Activated naive CD4-positive, alpha-beta T cell (primary cell): ENCODE measurements at regions not wholly inside any gene's neighbourhood (a gene's known extent, or its start where the extent isn't known, plus 50 kb on each side); places are given as distances from the start of the nearest gene placed in this dataset.

Experiments used
- DNase-seq, 4 experiments: peaks; one replicate each; lab custom pipeline; 2025; lab: John Stamatoyannopoulos, UW

DNA sequence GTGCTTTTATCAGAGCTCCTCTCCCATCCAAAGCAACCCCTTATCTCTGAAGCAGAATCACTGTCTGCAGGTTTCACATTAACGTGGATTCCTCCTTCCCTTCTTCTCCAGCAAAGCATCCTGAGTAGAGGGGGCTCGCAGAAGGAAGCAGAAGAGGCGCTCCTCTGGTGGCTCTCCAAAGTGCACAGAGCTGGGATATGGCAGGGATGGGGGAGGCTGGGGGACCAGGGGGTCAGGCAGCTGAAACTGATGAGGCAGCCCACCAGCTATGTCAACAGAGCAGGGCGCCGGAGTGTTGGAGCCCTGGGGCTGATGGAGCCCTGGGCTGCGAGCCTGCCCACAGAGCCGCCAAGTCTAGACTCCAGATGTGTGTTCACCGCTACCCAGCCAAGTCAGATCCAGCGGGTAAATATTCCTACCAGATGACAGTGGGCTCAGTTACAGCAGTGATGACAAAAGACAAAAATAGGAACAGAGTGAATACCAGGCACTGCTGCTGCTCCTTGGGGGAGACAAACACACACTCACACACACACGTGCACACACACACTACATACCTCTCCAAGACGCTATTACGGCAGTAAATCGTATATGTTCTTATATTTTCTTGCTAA is 678.3 kb upstream of the ID2 start:
- DNase-seq: no peak

- DNase-seq: no peak
Measured at GRCh38 chr2:8004250-8004681, 677.6 kb upstream of the ID2 start.

- no peak for DNase-seq
Measured at GRCh38 chr2:8006181-8006580, 675.7 kb upstream of the ID2 start.

GRCh38 chr2:8006626-8007025 is 675.2 kb upstream of the ID2 start:
- no peak for DNase-seq

- no peak for DNase-seq
Measured at GRCh38 chr2:8009010-8009597, 672.8 kb upstream of the ID2 start.

- DNase-seq: no peak
Measured at GRCh38 chr2:8015848-8016600, 665.8 kb upstream of the ID2 start.

- no peak for DNase-seq
Measured at GRCh38 chr2:8016688-8017087, 665.2 kb upstream of the ID2 start.

DNA sequence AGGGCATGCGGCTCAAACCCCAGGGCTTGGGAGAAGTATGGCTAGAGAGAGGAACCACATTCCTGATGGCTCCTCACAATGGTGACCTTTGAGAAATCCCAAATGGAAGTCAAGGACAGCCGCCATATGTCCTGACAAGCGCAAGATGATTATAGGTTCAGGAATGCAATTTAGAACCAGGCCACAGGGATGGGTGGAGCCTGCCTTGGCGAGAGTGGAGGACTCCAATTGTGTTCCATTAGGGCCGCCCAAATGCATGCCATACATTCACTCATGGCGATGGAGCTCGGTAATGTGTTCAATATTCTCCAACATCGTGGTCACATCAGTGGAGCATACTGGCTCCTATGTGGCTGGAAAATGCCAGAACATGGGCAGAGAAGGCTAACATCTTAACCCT is 662.9 kb upstream of the ID2 start:
- DNase-seq: no peak

DNA sequence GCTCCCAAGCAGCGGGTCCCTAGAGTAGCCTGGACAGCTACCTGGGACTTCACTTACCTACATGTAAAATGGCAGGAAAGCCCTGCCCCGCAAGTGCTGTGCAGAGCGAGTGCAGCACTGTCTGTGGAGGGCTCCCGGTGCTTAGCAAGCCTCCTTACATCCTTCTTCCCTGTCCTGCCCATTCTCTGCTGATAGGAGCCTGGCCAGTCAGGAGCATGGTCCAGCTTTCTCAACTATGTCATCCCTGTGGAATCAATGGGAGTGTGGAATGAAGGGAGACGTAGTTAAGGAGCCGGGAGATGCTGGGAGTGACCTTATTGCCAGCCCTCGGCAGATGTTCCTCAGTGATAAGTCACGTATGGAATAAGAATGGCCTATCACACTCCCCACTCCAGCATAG is 661.9 kb upstream of the ID2 start:
- DNase-seq: no peak

DNA sequence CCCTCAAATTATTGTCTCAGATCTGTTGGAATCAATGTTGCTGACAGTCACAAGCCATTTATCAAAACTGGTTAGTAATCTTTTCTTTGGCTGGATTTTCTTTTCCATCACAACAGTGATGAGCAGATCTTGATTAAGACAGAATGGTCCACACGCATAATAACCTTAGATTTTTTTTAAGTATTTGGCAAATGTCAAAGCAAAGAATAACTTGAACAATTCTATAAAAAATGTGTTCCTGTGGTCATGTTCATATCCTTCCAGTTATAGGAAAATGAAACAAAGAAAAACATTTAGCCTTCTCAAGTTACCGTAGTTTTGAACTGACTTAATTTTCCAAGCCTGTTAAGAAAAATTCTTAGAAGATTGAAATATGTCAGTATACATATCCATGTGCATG is 659.9 kb upstream of the ID2 start:
- DNase-seq: no peak

DNA sequence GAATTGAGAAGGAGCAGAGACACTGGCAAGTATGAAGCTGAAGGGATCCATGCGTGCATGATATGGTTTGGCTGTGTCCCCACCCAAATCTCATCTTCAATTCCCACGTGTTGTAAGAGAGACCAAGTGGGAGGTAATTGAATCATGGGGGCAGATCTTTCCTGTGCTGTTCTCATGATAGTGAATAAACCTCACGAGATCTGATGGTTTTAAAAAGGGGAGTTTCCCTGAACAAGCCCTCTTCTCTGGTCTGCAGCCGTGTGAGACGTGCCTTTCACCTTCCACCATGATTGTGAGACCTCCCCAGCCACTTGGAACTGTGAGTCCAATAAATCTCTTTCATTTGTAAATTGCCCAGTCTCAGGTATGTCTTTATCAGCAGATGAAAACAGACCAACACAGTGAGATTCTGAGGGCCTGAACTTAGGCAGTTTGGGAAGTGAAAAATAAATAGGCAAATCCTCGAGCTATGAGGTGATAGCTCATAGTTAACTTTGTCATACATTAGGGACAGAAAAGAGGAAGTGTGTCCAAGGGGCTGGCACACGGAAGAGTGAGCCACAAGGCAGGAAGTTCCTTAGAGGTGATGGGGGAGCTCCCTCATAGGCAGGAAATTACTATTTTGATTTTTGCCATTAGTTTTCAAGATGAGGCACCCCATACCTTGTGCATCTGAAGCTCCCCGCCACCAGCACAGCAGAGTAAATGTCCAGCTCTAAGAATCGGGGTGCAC is 658.8 kb upstream of the ID2 start:
- DNase-seq: no peak

- no peak for DNase-seq
Measured at GRCh38 chr2:8024506-8024905, 657.4 kb upstream of the ID2 start.

GRCh38 chr2:8026381-8026780 is 655.5 kb upstream of the ID2 start:
- no peak for DNase-seq

DNA sequence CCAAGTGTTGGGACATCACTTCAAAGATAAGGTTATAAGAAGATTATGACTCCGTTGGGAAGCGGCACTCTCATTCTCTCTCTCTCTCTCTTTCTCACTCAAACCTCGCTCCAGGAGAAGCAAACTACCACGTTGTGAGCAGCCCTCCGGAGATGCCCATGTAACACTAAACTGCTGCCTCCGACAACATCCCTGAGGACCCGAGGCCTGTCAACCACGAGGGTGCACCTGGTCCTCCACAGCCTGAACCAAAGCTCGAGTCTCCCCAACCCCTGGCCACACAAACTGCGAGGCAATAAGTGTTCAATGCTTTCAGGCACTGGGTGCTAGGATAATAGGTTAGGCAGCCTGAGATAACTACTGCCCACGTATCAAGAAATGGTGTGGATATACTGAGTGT is 654.5 kb upstream of the ID2 start:
- DNase-seq: no peak

GRCh38 chr2:8028036-8028435 is 653.8 kb upstream of the ID2 start:
- DNase-seq: no peak

DNA sequence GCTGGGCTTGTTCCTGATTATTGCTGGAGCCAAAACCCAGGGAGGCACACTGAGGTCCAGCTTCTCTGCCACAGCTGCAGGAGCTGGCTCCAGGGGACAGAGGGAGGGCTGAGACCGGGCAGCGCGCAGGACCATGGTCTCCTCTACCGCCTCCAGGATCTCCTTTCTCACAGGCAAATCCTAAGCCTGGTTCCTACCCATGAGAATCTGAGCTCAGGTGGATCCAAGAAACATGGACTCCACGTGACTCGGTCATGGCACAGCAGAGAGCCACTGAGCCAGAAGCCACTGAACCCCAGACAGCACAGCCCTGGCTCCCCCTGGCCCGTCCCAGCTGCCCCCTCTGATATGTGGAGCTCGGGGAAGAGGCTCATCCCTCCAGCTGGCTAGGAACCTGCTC is 653.4 kb upstream of the ID2 start:
- DNase-seq: no peak

GRCh38 chr2:8028981-8029380 is 652.9 kb upstream of the ID2 start:
- DNase-seq: no peak

- DNase-seq: no peak
Measured at GRCh38 chr2:8030573-8031303, 651.1 kb upstream of the ID2 start.

- DNase-seq: no peak
Measured at GRCh38 chr2:8031370-8031769, 650.5 kb upstream of the ID2 start.

GRCh38 chr2:8033546-8034096 is 648.2 kb upstream of the ID2 start:
- DNase-seq: no peak

DNA sequence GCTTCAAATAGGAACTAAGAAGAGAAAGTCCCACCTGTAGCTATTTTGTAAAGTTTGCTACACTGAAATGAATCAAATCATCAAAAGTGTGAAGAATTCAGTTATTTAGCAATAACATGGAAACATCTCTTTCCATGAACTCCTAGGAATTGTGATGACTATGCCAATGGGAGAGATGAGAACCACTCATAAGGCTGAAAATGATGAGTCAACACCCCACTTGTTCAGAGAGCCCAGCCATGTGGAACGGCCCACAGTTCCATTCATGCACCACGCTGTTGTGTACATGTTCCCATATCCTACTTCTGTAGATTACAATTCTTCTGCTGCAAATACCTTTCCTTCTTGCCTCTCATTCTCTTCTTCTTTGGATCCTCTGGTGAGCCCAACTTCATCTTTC is 645.5 kb upstream of the ID2 start:
- no peak for DNase-seq

DNA sequence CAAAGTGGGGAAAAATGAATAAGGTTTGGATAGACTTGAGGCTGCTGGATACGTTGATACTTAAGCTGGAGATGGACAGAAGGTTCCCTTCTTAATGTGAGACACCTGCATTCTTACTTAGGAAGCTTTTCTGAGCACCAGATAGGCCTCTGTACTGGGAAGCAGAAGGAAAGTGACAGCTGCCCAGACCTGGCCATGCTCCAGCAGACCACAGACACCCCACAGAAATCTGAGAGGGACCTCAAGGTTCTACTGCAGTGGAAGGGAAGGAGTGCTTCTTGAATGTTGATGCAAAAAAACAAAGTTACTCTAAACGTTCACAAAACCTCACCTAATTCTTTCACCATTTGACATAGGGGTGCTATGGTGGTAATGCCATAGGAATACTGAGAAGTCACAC is 642.1 kb upstream of the ID2 start:
- no peak for DNase-seq
